ENCODE measurements at regions not wholly inside any gene's neighbourhood (a gene's known extent, or its start where the extent isn't known, plus 50 kb on each side); places are given as distances from the start of the nearest gene placed in this dataset.
"Not testable (repeated sequence)": the region's sequence is repeated elsewhere in the genome, so short reads cannot be mapped to it uniquely, and the experiment has no call there.

DNA sequence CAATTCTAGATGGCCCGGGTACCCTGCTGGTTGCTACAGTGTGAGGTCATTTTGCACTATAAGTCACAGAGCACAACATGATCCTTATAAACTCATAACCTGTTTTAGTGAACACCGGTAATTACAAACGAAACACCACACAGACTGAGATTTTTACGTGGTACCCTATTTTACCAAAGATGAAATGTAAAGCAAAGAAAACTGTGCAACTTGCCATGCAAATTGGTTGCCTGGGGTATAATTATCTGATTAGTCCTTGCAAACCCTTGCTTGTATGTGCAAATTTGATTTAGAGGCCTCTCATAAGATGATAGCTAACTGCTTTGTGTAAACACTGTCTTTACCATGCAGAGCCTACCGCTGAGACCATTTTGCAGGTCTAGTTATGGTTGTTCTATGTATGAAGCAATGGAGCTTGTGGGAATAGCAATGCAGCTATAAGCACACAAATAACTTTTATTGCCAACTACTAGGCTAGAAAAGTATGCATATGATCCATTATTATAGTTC lies 372.1 kb upstream of the FAR2 start:
- no peak for DNase-seq

- no peak for DNase-seq
These were observed 371.3 kb upstream of the FAR2 start for GRCh38 chr12:28777603-28778365.

GRCh38 chr12:28780096-28780495 lies 369.0 kb upstream of the FAR2 start:
- no peak for DNase-seq

GRCh38 chr12:28780960-28781359 lies 368.1 kb upstream of the FAR2 start:
- no peak for DNase-seq

DNA sequence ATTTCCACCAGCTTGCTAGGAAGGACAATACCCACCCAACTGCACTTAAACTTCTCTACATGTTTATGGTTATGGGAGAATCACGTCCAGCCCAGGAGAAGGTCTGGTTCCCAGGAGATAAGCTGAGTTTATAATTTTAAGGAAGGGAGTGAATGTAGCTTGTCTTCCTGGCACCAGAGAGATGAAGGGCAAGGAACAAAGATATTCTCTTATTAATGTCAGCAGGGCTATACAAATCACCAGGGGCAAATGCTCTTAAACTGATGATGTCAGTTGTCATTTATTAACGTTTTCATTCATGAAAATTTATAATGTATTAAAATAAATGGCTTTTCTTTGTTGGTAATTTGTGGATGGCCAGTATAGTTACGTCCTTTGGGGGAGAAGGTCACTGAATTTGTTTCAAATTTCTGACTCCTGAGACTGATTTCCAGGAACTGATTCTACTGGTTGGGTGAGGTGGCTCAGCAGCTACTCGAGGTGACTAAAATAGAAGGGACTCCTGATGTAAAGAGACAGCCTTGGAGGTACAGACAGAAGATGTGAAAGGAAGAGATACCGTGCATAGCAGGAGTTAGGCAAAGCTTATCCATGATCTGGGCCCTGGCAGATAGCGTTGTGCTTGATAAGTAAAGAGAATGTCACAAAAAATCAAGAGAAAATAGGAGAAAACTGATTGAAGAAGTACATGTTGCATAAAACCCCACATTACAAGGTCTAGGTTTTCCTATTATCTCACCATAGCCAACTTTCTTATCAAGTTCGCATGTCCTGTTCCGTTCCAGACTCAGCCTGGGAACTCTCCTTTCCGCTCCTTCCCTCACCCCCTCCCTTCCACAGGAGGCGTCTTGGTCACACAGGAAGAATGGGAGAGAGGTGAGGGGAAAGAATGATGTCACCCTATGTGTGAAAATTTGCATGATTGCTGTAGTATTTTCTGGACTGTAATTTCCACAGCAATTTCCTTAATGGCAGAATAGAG lies 367.1 kb upstream of the FAR2 start:
- DNase-seq, result no peak

DNA sequence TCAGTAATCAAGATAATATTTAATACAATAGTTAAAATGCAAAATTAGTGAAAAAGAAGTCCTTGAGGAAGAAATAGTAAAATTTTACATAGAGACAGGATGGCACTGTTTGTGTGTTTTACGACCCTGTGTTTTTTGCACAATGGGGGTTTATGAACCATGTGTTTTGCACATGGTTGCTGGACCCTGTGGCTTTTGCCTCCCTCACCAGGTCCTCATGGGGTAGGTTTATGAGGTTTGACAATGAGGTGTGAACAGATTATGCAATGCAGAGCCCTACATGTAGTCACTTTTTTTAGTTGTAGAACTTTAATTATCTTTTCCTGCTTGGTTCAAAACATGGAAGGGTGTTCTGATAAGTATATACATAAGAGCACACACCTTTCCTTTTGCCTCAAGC lies 366.3 kb upstream of the FAR2 start:
- no peak for DNase-seq

DNA sequence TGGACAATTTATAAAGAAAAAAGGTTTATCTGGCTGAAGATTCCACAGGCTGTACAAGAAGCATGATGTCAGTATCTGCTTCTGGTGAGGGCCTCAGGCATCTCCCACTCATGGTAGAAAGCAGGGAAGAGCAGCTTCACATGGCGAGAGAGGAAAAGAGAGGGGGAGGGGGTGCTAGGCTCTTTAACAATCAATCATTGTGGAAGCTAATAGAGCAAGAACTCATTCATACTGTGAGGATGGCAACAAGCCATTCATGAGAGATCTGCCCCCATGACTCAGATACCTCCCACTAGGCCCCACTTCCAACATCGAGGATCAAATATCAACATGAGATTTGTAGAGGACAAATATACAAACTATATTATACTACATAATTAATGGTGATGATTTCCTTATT lies 361.9 kb upstream of the FAR2 start:
- DNase-seq, result no peak

- DNase-seq, result not testable (repeated sequence)
These were observed 360.8 kb upstream of the FAR2 start for GRCh38 chr12:28788256-28788655.

DNA sequence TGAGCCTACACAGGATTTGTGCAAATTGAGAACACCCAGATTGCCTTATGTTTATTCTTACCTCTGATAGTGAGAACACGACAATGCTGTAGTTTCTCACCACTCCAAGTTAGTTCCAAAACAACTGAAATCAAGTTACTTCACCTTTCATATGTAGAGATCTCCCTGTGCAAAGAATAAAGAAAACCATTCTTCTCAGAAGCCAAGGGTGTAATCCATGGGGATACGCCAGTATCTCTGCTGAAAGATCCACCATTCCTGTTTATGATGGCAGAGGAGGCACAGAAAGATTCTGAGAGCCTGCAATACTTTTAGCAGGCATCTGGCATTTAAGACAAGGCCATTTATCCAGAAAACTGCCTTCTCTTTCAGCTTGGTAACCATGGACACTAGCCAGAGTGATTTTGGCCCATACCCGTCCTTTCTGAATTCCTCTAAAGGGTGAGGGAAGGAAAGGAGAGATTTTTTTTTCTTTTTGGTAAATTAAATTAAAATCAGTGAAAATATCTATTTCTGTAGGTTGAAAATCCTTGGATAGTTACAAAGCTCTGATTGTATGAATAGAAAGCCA lies 355.4 kb upstream of the FAR2 start:
- DNase-seq, result no peak

GRCh38 chr12:28794211-28794610 lies 354.9 kb upstream of the FAR2 start:
- DNase-seq, result no peak

DNA sequence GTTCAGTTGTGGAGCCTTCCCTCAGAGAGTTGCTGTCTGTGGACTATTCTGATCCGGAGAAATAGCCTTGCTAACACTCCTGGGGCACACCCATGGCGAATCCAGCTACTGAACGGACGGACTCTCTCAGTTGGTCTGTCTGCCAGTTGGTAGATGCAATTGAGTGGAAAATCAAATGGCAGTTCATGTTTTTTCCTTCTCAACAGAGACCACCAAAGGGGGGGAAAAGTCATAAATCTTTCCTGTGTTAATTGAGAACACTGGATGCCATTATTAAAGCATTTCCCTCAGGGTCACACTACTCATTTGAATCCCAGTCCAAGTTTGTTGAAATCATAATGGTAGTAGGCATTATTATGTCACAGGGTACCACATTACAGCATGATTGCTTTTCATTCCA lies 354.3 kb upstream of the FAR2 start:
- DNase-seq, result no peak

DNA sequence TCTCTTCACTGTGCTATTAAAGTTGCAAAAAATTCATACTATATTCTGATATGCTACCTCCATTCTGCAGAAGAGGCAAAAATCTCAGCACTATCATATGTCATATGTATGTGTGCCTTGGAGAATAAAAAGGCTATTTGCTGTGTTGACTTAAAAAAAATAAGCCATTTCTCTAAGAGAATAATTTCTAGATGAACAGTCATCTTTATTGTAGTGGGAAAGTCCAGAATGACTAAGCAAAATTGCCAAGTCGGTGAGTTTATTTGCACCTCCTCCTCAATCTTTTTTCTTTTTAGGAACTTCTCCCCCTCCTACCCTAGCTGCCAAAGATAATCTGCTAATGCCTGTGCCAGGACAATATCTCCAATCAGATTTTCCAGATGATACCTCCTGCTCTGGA lies 353.8 kb upstream of the FAR2 start:
- no peak for DNase-seq

- DNase-seq, result no peak
These were observed 349.7 kb upstream of the FAR2 start for GRCh38 chr12:28799348-28799747.

- DNase-seq, result no peak
These were observed 348.9 kb upstream of the FAR2 start for GRCh38 chr12:28800129-28800528.

- DNase-seq, result no peak
These were observed 346.2 kb upstream of the FAR2 start for GRCh38 chr12:28802706-28803438.

GRCh38 chr12:28807535-28807934 lies 341.5 kb upstream of the FAR2 start:
- DNase-seq, result no peak

- no peak for DNase-seq
These were observed 337.6 kb upstream of the FAR2 start for GRCh38 chr12:28811457-28811856.

- DNase-seq, result no peak
These were observed 334.8 kb upstream of the FAR2 start for GRCh38 chr12:28814246-28814645.

DNA sequence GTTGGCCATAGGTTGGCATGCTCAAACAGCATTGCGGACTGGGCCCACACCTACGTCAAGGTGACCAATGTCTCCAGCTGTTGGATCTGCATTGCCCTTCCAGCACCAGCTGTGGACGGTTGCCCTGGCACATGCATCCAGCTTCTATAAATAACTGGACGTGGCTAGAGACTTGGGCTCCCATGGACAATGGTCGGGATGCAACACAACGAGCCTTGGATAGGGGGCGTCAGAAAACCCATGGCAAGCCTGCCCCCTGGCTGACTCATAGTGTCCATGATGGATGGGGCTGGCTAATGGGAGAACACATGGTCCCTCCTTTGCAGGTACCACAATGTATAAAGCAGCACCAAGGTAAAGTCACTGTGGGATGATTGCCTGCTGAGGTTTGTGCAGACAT lies 331.6 kb upstream of the FAR2 start:
- no peak for DNase-seq

DNA sequence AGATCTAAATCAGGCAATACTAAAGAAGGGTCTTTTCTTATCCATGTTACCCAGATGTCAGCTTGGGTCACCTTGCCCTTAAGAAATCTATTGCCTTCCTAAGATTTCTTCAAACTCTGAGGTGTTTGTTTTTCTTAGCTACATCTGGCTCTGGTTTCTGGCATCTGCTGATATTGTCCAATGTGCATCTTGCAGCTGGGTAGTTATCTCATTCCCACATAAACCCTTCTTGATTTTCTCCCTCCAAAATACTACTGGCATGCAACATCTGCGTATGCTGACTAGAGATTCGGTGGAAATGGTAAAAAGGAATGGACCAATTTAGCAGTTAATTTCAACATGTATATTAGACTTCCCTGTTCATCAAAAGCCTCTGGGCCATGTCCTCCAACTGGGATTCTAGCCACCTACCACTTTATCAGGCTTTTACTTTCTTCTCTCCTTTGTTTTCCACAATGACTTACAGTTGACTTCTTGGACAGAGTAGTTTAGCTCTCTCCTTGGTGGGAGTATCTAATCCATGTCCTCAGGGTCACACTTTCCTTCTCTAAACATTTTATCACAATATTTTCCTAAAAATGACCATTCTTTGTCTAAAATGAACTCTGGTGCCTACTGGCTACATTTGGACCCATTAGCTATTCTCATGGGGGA lies 324.8 kb upstream of the FAR2 start:
- no peak for DNase-seq

- no peak for DNase-seq
These were observed 324.2 kb upstream of the FAR2 start for GRCh38 chr12:28824849-28825248.

DNA sequence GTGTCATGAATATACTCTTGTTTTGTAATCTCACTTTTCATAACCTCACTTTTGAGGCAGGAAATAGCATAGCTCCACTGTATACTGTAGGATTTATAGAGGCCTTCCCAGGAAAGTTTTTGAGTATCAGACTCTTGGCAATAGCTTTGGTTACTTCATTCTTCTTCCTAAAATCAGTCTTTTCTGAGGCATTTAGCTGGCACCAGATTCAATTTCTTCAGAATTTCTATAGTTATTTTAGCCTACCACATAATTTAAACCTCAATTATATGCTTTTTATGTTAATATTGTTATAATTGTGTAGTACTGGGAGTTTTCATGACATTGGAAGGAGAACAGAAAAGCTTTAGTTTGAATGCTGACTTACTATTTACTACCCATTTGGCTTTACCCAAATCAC lies 322.3 kb upstream of the FAR2 start:
- DNase-seq, result no peak

All from CD4-positive, alpha-beta T cell treated with Interleukin-17A for 4 hours (primary cell).